Tibial artery (tissue), 4 donors: ENCODE measurements at regions not wholly inside any gene's neighbourhood (a gene's known extent, or its start where the extent isn't known, plus 50 kb on each side); places are given as distances from the start of the nearest gene placed in this dataset.

Experiments used
- DNase-seq, 2 donors: peaks; one replicate each; pipeline ENCODE4 v3.0.0-alpha.2; 2019
- H3K27ac ChIP-seq, 2 donors: fragments of 200-600 bp; sonication (generic) in 1 of 2; 1 replicate in 1 of 2; 2 replicates in 1 of 2; pipeline ENCODE4 v1.5.1; 2018 to 2019; ENCODE audit warnings: mild to moderate bottlenecking in 1 of 2
- H3K27me3 ChIP-seq, 2 donors: fragments of 200-600 bp; sonication (generic) in 1 of 2; one replicate each; pipeline versions ENCODE4 v1.5.1 to v1.6.0; 2016 to 2019
- H3K36me3 ChIP-seq, 3 donors: fragments of 200-600 bp; sonication (generic) in 2 of 3; one replicate each; pipeline ENCODE4 v1.5.1; 2016 to 2019; ENCODE audit warnings: mild to moderate bottlenecking in 2 of 3
- H3K4me1 ChIP-seq, 4 donors: fragments of 200-600 bp; sonication (generic) in 2 of 4; 1 replicate in 3 of 4; 2 replicates in 1 of 4; pipeline ENCODE4 v1.5.1; 2016 to 2019
- H3K4me3 ChIP-seq, 2 donors: fragments of 200-600 bp; sonication (generic) in 1 of 2; 1 replicate in 1 of 2; 2 replicates in 1 of 2; pipeline ENCODE4 v1.5.1; 2018 to 2019; ENCODE audit warnings: mild to moderate bottlenecking in 2 of 2
- H3K9me3 ChIP-seq, 3 donors: fragments of 200-600 bp; sonication (generic) in 1 of 3; one replicate each; pipeline ENCODE4 v1.5.1; 2016 to 2019
- intact Hi-C: fragments of 100-400 bp; cut with DNase I; formaldehyde crosslinking; loops from one replicate; pipeline ENCODE4 v1.15.0; 2023; ENCODE audit warnings: low total_unique reads
- TF ChIP-seq, protein P1 (sequence below), 2 experiments: fragments of 200-600 bp in 1 of 2; fragments of 450-650 bp in 1 of 2; IDR thresholded peaks; one replicate each; pipeline ENCODE4 v1.5.1; 2017 to 2019; ENCODE audit warnings: antibody characterized with exemption in 2 of 2, mild to moderate bottlenecking in 1 of 2, moderate library complexity in 1 of 2

DNA sequence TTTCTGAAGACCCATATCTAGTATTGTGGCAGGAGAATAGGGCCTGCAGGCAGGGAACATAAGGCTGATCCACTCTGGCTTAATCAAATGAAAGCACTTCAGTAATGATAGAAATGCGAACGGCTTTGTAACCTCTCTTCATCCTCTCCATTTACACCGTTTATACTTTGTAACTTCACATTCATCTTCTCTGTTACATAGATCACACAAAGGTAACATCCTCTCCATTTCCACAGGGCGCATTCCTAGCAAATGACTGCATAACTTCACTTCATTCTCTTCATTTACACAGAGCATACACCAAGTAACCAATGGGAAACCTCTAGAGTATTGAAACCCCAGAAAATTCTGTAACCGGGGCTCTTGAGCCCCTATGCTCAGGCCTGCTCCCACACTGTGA lies 65.5 kb upstream of the SLC34A2 start:
- Histone ChIP-seq H3K36me3 (no peaks in the 10 kb centered on the region), H3K4me1 (no peaks in the 10 kb centered on the region), H3K27ac (no peak overlapping the region), H3K27me3 (no peaks in the 10 kb centered on the region), H3K4me3 (no peak overlapping the region), H3K9me3 (no peaks in the 10 kb centered on the region)
- DNase-seq: no peak
- intact Hi-C loops: no loop called here
- TF ChIP-seq, protein P1, sequence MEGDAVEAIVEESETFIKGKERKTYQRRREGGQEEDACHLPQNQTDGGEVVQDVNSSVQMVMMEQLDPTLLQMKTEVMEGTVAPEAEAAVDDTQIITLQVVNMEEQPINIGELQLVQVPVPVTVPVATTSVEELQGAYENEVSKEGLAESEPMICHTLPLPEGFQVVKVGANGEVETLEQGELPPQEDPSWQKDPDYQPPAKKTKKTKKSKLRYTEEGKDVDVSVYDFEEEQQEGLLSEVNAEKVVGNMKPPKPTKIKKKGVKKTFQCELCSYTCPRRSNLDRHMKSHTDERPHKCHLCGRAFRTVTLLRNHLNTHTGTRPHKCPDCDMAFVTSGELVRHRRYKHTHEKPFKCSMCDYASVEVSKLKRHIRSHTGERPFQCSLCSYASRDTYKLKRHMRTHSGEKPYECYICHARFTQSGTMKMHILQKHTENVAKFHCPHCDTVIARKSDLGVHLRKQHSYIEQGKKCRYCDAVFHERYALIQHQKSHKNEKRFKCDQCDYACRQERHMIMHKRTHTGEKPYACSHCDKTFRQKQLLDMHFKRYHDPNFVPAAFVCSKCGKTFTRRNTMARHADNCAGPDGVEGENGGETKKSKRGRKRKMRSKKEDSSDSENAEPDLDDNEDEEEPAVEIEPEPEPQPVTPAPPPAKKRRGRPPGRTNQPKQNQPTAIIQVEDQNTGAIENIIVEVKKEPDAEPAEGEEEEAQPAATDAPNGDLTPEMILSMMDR (IDR thresholded peaks at IDR 0.05): no peak

DNA sequence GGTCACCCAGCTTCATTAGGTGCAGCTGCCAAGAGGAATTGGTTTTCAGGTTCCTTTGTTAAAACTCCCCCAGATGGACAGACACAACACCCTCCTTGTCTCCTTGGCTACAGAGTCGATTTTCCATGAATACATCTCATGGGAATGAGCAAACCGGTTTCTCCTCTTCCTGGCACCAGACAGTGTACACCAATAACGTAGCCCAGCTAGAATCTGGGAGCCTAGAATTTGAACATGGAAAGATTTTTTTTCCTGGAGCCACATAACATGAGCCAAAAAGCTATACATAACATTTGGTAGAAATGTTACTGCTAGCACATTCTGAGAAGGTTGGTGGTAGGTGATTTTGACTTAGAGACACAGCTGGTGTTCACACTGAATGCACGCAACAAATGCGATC lies 62.9 kb upstream of the SLC34A2 start:
- DNase-seq: no peak
- intact Hi-C loops: no loop called here
- no peak overlapping the region for H3K4me3 ChIP-seq

More for the DNA sequence above, 62.9 kb upstream of the SLC34A2 start:
- TF ChIP-seq, protein P1 (IDR thresholded peaks at IDR 0.05): no peak
- Histone ChIP-seq H3K9me3 (no peaks in the 10 kb centered on the region), H3K4me1 (no peaks in the 10 kb centered on the region), H3K27me3 (no peaks in the 10 kb centered on the region), H3K36me3 (no peaks in the 10 kb centered on the region), H3K27ac (no peak overlapping the region)
